Glutamatergic neuron (in vitro differentiated cells): ENCODE measurements at regions not wholly inside any gene's neighbourhood (a gene's known extent, or its start where the extent isn't known, plus 50 kb on each side); places are given as distances from the start of the nearest gene placed in this dataset.

Experiments used
- DNase-seq: peaks from one replicate; pipeline ENCODE4 v3.0.0; 2022
- H3K27ac Mint-ChIP-seq: one replicate; pipeline ENCODE4 v1.8.0; 2020; ENCODE audit warnings: mild to moderate bottlenecking, mixed read lengths, inconsistent platforms; ENCODE audit not compliant: unreplicated experiment
- H3K27me3 Mint-ChIP-seq: one replicate; pipeline ENCODE4 v1.8.0; 2020; ENCODE audit warnings: mild to moderate bottlenecking, moderate library complexity, mixed read lengths, inconsistent platforms; ENCODE audit not compliant: unreplicated experiment
- H3K36me3 Mint-ChIP-seq: one replicate; pipeline ENCODE4 v1.8.0; 2020; ENCODE audit warnings: mild to moderate bottlenecking, mixed read lengths, inconsistent platforms; ENCODE audit not compliant: unreplicated experiment
- H3K4me1 Mint-ChIP-seq: one replicate; pipeline ENCODE4 v1.8.0; 2020; ENCODE audit warnings: mild to moderate bottlenecking, low read depth, mixed read lengths, inconsistent platforms; ENCODE audit not compliant: unreplicated experiment
- H3K4me3 Mint-ChIP-seq: one replicate; pipeline ENCODE4 v1.8.0; 2020; ENCODE audit warnings: mild to moderate bottlenecking, mixed read lengths, inconsistent platforms; ENCODE audit not compliant: unreplicated experiment
- H3K9me3 Mint-ChIP-seq: one replicate; pipeline ENCODE4 v1.8.0; 2020; ENCODE audit warnings: mild to moderate bottlenecking, moderate library complexity, mixed read lengths, inconsistent platforms; ENCODE audit not compliant: unreplicated experiment
- TF ChIP-seq, protein P1 (sequence below): fragments of 200-600 bp; sonication (generic); IDR thresholded peaks from one replicate; pipeline ENCODE4 v1.5.0; 2021; ENCODE audit not compliant: partially characterized antibody, unreplicated experiment

- TF ChIP-seq, protein P1, sequence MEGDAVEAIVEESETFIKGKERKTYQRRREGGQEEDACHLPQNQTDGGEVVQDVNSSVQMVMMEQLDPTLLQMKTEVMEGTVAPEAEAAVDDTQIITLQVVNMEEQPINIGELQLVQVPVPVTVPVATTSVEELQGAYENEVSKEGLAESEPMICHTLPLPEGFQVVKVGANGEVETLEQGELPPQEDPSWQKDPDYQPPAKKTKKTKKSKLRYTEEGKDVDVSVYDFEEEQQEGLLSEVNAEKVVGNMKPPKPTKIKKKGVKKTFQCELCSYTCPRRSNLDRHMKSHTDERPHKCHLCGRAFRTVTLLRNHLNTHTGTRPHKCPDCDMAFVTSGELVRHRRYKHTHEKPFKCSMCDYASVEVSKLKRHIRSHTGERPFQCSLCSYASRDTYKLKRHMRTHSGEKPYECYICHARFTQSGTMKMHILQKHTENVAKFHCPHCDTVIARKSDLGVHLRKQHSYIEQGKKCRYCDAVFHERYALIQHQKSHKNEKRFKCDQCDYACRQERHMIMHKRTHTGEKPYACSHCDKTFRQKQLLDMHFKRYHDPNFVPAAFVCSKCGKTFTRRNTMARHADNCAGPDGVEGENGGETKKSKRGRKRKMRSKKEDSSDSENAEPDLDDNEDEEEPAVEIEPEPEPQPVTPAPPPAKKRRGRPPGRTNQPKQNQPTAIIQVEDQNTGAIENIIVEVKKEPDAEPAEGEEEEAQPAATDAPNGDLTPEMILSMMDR, result no peak
- Mint-ChIP-seq H3K4me3 (no peak overlapping the region), H3K9me3 (peaks cover 4% of the 10 kb centered on the region), H3K36me3 (no peaks in the 10 kb centered on the region), H3K27ac (no peak overlapping the region), H3K27me3 (no peaks in the 10 kb centered on the region), H3K4me1 (no peaks in the 10 kb centered on the region)
- DNase-seq, result no peak
Measured at GRCh38 chrX:87045352-87045751, 472.2 kb upstream of the KLHL4 start.

DNA sequence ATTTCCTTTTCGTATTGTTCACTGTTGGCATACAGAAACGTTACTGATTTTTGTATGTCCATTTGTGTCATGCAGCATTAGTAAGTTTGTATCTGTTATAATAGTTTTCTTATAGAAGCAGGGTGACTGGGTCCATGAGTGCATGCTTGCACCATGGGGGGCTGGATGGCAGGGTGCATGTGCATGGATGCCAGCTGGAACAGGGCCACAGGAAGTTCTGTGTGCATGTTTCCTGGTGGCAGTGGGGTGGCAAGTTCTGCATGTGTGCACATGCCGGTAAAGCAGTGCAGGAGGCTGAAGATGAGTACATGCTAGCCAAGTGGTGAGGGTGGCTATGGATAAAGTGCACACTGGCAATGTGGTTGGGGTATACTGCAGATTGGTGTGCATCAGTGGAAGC is 468.0 kb upstream of the KLHL4 start:
- no peak overlapping the region for H3K4me3 Mint-ChIP-seq
- TF ChIP-seq, protein P1, result no peak
- H3K9me3 Mint-ChIP-seq, result peaks cover 4% of the 10 kb centered on the region
- no peak for DNase-seq
- H3K4me1 Mint-ChIP-seq, result no peaks in the 10 kb centered on the region
- H3K36me3 Mint-ChIP-seq, result no peaks in the 10 kb centered on the region
- H3K27me3 Mint-ChIP-seq, result no peaks in the 10 kb centered on the region
- no peak overlapping the region for H3K27ac Mint-ChIP-seq

DNA sequence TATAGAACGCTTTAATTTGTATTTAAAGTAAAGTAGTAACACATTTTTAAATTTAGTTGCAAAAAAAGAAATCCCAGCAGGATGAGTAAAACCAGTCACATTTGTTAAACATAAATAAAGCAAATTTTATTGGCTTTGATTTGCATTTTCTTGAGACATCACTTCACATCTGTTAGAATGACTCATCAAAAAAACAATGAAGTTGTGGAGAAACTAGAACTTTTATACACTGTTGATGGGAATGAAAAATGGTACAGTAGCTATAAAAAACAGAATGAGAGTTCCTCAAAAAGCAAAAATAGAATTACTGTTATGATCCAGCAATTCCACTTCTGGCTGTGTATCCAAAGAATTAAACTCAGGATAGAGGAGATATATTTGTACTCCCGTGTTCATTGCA is 454.0 kb upstream of the KLHL4 start:
- no peaks in the 10 kb centered on the region for H3K27me3 Mint-ChIP-seq
- no peaks in the 10 kb centered on the region for H3K9me3 Mint-ChIP-seq
- no peaks in the 10 kb centered on the region for H3K36me3 Mint-ChIP-seq
- DNase-seq, result no peak
- H3K27ac Mint-ChIP-seq, result no peak overlapping the region
- no peak overlapping the region for H3K4me3 Mint-ChIP-seq
- TF ChIP-seq, protein P1, result no peak
- H3K4me1 Mint-ChIP-seq, result peaks cover 2% of the 10 kb centered on the region

DNA sequence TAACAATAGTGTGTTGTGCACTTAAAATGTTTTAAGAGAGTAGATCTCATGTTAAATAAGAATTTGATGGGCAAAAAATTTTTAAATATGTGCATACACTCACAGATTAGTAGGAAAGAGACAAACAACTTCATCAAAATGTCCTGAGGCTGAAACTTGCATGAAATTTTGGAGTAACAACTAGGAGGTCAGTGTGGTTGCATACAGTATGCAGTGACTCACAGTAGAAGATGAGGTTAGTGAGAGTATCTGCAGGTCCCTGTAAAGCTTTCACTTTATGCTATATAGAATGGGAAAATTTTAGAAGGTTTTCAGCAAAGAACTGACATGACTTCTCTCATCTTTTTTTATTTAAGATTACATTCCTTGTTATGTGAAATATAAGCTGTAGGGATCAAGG is 453.1 kb upstream of the KLHL4 start:
- TF ChIP-seq, protein P1, result no peak
- H3K27ac Mint-ChIP-seq, result no peak overlapping the region
- no peak for DNase-seq
- no peaks in the 10 kb centered on the region for H3K27me3 Mint-ChIP-seq
- H3K36me3 Mint-ChIP-seq, result no peaks in the 10 kb centered on the region
- H3K4me1 Mint-ChIP-seq, result peaks cover 2% of the 10 kb centered on the region
- no peak overlapping the region for H3K4me3 Mint-ChIP-seq
- H3K9me3 Mint-ChIP-seq, result no peaks in the 10 kb centered on the region

- no peak overlapping the region for H3K4me3 Mint-ChIP-seq
- H3K9me3 Mint-ChIP-seq, result no peaks in the 10 kb centered on the region
- H3K27me3 Mint-ChIP-seq, result no peaks in the 10 kb centered on the region
- H3K4me1 Mint-ChIP-seq, result peaks cover 2% of the 10 kb centered on the region
- TF ChIP-seq, protein P1, result no peak
- no peak overlapping the region for H3K27ac Mint-ChIP-seq
- DNase-seq, result no peak
- H3K36me3 Mint-ChIP-seq, result no peaks in the 10 kb centered on the region
Measured at GRCh38 chrX:87067795-87068369, 449.7 kb upstream of the KLHL4 start.
